ENCODE measurements at regions not wholly inside any gene's neighbourhood (a gene's known extent, or its start where the extent isn't known, plus 50 kb on each side); places are given as distances from the start of the nearest gene placed in this dataset.

- DNase-seq (ENCODE audit: extremely low read depth in 1 of 11, low read depth in 9 of 11, low spot score in 4 of 11): no peak
Observed at GRCh38 chr11:95563173-95563572, 226.4 kb downstream of the FAM76B start.

GRCh38 chr11:95562196-95562921 lies 227.2 kb downstream of the FAM76B start:
- DNase-seq (ENCODE audit: extremely low read depth in 1 of 11, low read depth in 9 of 11, low spot score in 4 of 11): peak in 1 of 11 donors; percentile 35

DNA sequence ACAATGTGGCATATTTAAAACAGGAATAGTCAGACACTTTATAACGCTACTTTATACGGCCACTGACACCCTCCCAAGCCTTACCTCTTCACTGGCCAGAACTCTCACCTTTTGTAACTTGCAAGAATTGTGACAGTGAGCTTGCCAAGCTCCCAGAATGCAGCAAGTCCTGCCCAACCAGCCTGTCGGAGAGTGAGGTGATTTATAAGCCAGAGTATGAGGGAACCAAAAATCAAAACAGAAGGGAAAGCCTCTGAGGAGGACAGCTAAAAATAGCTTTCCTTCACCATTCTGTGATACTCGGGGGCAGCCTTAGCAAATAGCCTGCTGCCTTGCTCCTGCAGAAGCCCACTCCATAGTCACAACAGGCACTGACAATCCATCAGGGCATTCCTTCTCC lies 229.7 kb downstream of the FAM76B start:
- no peak for DNase-seq (ENCODE audit: extremely low read depth in 1 of 11, low read depth in 9 of 11, low spot score in 4 of 11)

DNA sequence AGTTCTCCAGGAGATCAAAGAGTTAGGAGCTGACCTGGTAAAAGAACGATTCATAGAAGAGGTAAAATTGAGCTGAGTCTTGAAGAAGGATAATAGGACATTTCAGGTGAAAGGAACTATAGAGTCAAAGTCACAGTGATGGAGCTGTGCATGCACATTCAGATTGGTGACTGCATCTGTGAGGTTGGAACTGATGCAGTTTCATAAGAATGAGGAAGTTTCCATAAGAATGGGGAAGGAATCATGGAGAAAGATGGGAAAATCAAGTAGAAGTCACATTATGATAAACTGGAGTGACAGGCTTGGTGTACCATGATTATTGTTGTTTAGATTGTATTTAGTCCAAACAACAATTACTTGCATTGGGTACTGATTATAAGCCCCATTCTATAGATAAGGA lies 232.2 kb downstream of the FAM76B start:
- DNase-seq (ENCODE audit: extremely low read depth in 1 of 11, low read depth in 9 of 11, low spot score in 4 of 11): peak in 1 of 11 donors; percentile 12

DNA sequence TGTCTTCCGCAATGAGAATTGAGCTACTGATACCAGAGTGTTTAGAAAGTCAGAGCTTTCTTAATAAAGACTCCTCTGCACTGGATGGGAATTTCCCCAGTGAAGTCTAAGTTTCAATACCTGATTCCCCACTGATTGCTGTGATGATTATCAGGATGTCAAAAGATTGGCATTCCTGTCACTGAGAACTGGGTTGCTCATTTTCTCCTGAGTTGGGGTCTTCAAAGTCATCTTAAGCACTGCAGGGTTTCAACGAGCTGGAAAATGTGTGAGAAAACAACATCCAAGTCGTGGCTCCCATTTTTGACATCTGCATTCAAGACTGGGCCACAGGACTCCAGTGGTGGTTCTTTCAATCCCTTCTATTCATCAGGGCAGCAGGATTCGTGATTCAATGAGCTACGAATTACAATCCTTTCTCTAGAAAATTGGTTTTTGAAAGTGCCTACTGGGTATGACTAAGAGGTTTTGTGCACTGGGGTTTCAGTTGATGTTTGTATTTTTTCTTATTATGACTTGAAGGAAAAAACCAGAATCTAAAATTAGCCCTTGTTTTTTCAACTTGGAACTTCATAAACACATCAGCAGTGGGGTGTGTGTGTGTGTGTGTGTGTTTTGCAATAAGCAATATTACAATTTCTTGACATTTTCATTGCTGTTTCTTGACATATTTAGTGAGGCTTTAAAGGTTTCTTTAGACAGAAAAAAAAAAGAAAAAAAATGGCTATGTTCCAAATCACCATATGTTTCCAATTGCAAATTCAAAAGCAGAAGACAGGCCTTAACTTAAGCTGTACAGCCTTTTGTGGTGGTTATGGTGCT lies 233.0 kb downstream of the FAM76B start:
- peak; percentile 52 to 81 (median 66) for DNase-seq (ENCODE audit: extremely low read depth in 1 of 11, low read depth in 9 of 11, low spot score in 4 of 11)

GRCh38 chr11:95556011-95556341 lies 233.6 kb downstream of the FAM76B start:
- no peak for DNase-seq (ENCODE audit: extremely low read depth in 1 of 11, low read depth in 9 of 11, low spot score in 4 of 11)

DNA sequence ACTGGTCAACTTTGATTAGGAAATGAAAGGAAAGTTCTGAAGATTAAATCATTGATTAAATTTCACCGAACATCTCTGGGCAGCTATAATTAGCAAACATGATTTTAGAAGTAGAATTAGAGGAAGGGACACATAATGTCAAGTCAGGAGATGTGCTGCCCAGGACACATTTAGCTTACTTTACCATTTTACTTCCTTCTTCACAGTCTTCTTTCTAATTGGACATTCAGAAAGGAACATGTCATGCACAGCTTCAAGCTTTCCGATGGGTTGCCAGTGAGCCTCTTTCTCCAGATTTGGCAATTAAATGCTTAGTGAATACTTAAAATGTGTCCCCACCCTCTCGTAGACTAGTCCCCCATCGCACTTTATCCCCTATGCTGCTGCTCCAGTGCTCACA lies 234.7 kb downstream of the FAM76B start:
- no peak for DNase-seq (ENCODE audit: extremely low read depth in 1 of 11, low read depth in 9 of 11, low spot score in 4 of 11)

- no peak for DNase-seq (ENCODE audit: extremely low read depth in 1 of 11, low read depth in 9 of 11, low spot score in 4 of 11)
Observed at GRCh38 chr11:95549301-95549700, 240.3 kb downstream of the FAM76B start.

- DNase-seq (ENCODE audit: extremely low read depth in 1 of 11, low read depth in 9 of 11, low spot score in 4 of 11): no peak
Observed at GRCh38 chr11:95548416-95548815, 241.2 kb downstream of the FAM76B start.

DNA sequence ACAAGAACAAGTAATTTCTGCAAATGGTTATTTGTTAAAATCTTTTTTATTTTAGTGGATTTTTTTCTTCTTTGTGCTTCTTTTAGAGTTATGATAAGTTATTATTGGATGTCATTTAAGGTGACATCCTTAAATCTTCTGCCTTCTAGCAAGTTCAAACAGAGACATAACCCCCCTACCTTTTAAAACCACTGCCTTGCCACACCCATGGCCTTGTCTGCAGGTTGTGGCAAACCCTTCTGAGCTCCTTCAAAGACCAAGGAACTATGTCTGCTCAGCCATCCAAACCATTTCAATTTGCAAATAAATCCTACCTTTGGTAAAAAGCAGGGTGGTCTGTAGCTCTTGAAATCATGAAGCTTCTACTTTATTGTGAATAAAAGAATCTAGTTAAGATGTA lies 241.6 kb downstream of the FAM76B start:
- DNase-seq (ENCODE audit: extremely low read depth in 1 of 11, low read depth in 9 of 11, low spot score in 4 of 11): no peak

- no peak for DNase-seq (ENCODE audit: extremely low read depth in 1 of 11, low read depth in 9 of 11, low spot score in 4 of 11)
Observed at GRCh38 chr11:95547186-95547585, 242.4 kb downstream of the FAM76B start.

DNA sequence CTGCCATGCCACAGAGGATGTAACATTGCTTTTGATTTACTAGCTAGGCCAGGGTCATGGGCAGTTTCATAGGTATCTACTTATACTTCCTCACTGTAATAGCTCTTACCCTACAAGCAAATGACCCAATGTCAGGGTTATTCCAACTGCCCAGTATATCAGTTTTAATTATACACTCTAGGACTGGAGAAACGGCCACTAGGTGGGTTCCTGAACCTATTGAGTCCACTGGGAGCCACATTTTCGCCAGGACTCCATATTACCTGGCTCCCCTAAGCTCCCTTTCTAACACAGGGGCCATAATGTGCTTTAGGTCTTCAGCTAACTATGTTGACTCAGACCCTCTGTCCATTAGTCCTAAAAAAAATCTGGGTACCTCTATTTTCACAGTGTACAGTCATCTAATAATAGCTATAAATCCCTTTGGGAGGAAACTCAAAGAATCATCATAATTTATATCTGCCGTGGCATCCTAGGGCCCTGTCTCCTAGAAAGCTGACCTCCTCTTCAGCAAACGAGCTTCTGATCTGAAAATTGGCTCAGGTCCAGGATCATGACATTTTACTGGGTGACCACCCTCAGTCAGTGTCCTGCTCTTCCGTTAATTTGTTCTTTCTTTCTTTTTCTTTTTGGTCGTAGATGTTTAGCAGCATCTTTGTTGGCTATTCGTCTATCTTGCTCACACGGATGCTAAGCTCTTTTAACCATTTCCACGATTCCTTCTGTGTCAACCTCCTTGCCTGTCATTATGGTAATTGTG lies 244.3 kb downstream of the FAM76B start:
- no peak for DNase-seq (ENCODE audit: extremely low read depth in 1 of 11, low read depth in 9 of 11, low spot score in 4 of 11)

DNA sequence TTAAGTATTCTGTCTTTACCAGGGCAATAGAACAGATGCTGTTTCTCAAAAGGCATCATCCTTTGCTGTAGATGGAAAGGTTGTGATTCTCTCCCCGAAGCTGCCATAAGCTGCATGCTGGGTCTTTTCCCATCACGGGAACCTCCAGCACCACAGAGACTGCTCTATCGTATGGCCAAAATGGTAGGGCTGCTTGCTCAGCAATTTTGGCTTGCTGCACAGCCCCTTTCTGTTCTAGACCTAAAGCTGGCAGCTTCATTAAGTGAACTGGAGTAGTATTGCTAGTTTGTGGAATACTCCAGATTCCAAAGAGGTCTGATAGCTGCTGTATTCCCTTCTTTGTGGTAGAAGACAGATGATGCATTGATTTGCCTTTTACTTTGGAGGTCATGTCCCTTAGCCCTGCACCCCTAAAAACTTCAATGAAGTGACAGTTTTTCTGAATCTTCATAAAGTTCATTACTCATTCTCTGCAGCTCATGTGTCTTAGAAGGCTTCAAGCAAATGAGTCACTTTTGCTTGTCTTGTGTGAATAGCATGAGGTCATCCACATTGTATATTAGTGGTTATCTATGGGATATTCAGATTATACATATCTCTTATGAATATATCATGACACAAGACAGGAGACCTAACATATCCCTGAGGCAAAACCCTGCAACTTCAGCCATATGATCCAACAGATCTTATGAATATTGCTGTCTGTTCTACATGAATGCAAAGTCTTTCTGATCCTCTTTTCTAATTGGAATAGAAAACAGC lies 245.3 kb downstream of the FAM76B start:
- DNase-seq (ENCODE audit: extremely low read depth in 1 of 11, low read depth in 9 of 11, low spot score in 4 of 11): no peak

DNA sequence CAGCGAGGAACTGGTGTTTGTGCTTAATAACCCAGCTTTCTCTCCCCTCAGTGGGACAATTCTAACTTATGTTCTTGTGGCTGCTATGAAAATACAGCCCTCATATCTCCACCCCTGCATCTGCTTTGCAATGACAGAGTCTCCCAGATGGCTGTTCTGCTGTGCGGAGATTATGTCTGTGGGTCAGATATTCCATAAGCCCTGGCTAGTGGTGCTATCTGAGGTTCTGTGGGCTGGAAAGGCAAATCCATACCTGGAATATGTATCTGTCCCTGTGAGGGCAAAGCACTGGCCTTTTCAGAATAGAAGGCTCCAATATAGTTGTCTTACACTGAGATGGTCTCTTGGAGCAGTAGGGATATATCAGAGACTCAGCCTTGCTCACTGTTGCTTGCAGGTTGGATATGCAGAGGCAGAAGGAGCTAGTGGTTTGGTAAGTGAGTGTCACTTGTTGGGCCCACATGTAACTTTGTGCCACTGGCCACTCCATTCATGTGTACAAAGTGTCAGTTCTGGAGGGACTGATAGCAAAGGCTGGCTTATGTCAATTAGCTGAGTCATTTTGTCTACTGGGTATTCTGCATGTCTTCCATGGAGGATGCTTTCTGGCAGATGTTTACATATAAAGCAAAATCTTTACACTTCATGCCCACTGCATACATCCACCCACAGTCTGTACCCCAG lies 246.6 kb downstream of the FAM76B start:
- no peak for DNase-seq (ENCODE audit: extremely low read depth in 1 of 11, low read depth in 9 of 11, low spot score in 4 of 11)

GRCh38 chr11:95541715-95542114 lies 247.9 kb downstream of the FAM76B start:
- no peak for DNase-seq (ENCODE audit: extremely low read depth in 1 of 11, low read depth in 9 of 11, low spot score in 4 of 11)

- no peak for DNase-seq (ENCODE audit: extremely low read depth in 1 of 11, low read depth in 9 of 11, low spot score in 4 of 11)
Observed at GRCh38 chr11:95536047-95536690, 253.4 kb downstream of the FAM76B start.

DNA sequence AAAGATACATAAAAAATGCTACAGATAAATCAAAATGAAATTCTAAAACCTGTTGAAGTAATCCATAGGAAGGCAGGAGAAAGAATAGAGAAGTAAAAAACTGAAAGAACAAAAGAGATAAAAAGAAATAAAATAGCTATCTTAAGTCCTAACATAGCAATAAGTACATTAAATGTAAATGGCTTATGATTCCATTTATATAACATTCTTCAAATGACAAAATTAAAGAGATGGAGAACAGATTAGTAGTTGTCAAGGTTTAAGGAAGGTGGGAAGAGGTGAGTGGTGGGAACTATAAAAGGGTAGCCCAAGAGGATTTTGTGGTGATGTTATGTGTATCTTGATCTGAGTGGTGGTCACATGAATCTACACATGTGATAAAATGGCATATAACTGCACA lies 254.8 kb downstream of the FAM76B start:
- no peak for DNase-seq (ENCODE audit: extremely low read depth in 1 of 11, low read depth in 9 of 11, low spot score in 4 of 11)

GRCh38 chr11:95534226-95534625 lies 255.4 kb downstream of the FAM76B start:
- DNase-seq (ENCODE audit: extremely low read depth in 1 of 11, low read depth in 9 of 11, low spot score in 4 of 11): no peak

Data from renal cortex interstitium (tissue), 11 donors.